ENCODE measurements at regions not wholly inside any gene's neighbourhood (a gene's known extent, or its start where the extent isn't known, plus 50 kb on each side); places are given as distances from the start of the nearest gene placed in this dataset.

DNA sequence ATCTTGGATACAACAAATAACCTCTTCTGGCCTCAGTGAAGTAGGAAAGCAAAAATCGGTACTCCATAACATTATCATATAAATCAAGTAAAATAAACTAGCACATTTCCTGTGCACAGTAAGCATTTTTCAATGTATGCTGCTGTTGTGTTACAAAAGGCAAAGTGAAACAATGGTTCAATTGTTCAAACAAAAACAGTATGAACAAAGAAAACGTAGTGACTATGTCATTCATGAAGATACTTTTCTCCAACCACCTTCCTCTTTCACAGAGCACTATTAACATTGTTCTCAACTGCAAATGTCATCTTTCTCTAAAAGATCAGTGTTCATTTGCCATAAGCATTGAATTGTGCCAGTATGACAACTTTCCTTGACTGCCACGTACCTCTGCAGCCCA, 318.6 kb upstream of the PRDM1 start:
- ChIA-PET POLR2A (no interaction called here), CTCF (no interaction called here)
- no peak overlapping the region for H3K27ac ChIP-seq (ENCODE audit: extremely low read depth, low read depth, low read length)
- H3K4me3 ChIP-seq (ENCODE audit: low read depth, low read length): no peak overlapping the region
- H3K9me3 ChIP-seq (ENCODE audit: control insufficient read depth, insufficient read depth, low read depth, low read length): no peaks in the 10 kb centered on the region
- H3K4me1 ChIP-seq (ENCODE audit: control insufficient read depth, insufficient read depth, low read length): no peaks in the 10 kb centered on the region
- TF ChIP-seq ZNF549 (tag by site-specific recombination; IDR thresholded peaks at IDR 0.05): no peak
- no peak for TF ChIP-seq ZNF169 (tag by site-specific recombination; IDR thresholded peaks at IDR 0.05)
- no peak for TF ChIP-seq ZNF37A (tag by site-specific recombination; IDR thresholded peaks at IDR 0.05)
- no peak for TF ChIP-seq ZBTB8A (tag by site-specific recombination; IDR thresholded peaks at IDR 0.05)
- no peak for TF ChIP-seq ZNF140 (tag by site-specific recombination; IDR thresholded peaks at IDR 0.05)
- no peak for TF ChIP-seq HOXD13 (CRISPR knock-in tag; IDR thresholded peaks at IDR 0.05; ENCODE audit: borderline replicate concordance)
- TF ChIP-seq ZNF280C (tag by site-specific recombination; IDR thresholded peaks at IDR 0.05): no peak
- TF ChIP-seq, protein P1, sequence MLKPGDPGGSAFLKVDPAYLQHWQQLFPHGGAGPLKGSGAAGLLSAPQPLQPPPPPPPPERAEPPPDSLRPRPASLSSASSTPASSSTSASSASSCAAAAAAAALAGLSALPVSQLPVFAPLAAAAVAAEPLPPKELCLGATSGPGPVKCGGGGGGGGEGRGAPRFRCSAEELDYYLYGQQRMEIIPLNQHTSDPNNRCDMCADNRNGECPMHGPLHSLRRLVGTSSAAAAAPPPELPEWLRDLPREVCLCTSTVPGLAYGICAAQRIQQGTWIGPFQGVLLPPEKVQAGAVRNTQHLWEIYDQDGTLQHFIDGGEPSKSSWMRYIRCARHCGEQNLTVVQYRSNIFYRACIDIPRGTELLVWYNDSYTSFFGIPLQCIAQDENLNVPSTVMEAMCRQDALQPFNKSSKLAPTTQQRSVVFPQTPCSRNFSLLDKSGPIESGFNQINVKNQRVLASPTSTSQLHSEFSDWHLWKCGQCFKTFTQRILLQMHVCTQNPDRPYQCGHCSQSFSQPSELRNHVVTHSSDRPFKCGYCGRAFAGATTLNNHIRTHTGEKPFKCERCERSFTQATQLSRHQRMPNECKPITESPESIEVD (tag by site-specific recombination; IDR thresholded peaks at IDR 0.05): no peak
- no peak for TF ChIP-seq ZNF558 (tag by site-specific recombination; IDR thresholded peaks at IDR 0.05)
- TF ChIP-seq, protein P2, sequence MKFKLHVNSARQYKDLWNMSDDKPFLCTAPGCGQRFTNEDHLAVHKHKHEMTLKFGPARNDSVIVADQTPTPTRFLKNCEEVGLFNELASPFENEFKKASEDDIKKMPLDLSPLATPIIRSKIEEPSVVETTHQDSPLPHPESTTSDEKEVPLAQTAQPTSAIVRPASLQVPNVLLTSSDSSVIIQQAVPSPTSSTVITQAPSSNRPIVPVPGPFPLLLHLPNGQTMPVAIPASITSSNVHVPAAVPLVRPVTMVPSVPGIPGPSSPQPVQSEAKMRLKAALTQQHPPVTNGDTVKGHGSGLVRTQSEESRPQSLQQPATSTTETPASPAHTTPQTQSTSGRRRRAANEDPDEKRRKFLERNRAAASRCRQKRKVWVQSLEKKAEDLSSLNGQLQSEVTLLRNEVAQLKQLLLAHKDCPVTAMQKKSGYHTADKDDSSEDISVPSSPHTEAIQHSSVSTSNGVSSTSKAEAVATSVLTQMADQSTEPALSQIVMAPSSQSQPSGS (tag by site-specific recombination; IDR thresholded peaks at IDR 0.05; ENCODE audit: low read depth): no peak
- TF ChIP-seq ZNF341 (tag by site-specific recombination; IDR thresholded peaks at IDR 0.05; ENCODE audit: low read depth): no peak
- TF ChIP-seq, protein P3, sequence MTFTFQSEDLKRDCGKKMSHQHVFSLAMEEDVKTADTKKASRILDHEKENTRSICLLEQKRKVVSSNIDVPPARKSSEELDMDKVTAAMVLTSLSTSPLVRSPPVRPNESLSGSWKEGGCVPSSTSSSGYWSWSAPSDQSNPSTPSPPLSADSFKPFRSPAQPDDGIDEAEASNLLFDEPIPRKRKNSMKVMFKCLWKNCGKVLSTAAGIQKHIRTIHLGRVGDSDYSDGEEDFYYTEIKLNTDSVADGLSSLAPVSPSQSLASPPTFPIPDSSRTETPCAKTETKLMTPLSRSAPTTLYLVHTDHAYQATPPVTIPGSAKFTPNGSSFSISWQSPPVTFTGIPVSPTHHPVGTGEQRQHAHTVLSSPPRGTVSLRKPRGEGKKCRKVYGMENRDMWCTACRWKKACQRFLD (tag by site-specific recombination; IDR thresholded peaks at IDR 0.05): no peak
- TF ChIP-seq ZSCAN5A (tag by site-specific recombination; IDR thresholded peaks at IDR 0.05): no peak
- TF ChIP-seq TRIM28 (IDR thresholded peaks at IDR 0.05; ENCODE audit: borderline replicate concordance, low read length): no peak
- TF ChIP-seq SETDB1 (IDR thresholded peaks at IDR 0.05; ENCODE audit: insufficient read length, low read length): no peak
- no peak for TF ChIP-seq SCRT2 (tag by site-specific recombination; IDR thresholded peaks at IDR 0.05)
- TF ChIP-seq ZNF76 (tag by site-specific recombination; IDR thresholded peaks at IDR 0.05; ENCODE audit: borderline replicate concordance, low read depth): no peak
- TF ChIP-seq KLF7 (tag by site-specific recombination; IDR thresholded peaks at IDR 0.05; ENCODE audit: borderline replicate concordance): no peak
- no peaks in the 10 kb centered on the region for H3K36me3 ChIP-seq (ENCODE audit: control insufficient read depth in 2 of 2, insufficient read depth in 1 of 2, low read length in 2 of 2)

GRCh38 chr6:105765239-105765638, 320.9 kb upstream of the PRDM1 start:
- TF ChIP-seq BCL11A (tag by site-specific recombination; IDR thresholded peaks at IDR 0.05; ENCODE audit: low read depth) (no peak), SP2 (tag by site-specific recombination; IDR thresholded peaks at IDR 0.05) (no peak), ZNF768 (tag by site-specific recombination; IDR thresholded peaks at IDR 0.05) (no peak), KLF7 (tag by site-specific recombination; IDR thresholded peaks at IDR 0.05; ENCODE audit: borderline replicate concordance) (no peak), ZNF776 (tag by site-specific recombination; IDR thresholded peaks at IDR 0.05; ENCODE audit: borderline replicate concordance) (no peak), ZSCAN30 (tag by site-specific recombination; IDR thresholded peaks at IDR 0.05) (no peak), ZNF266 (tag by site-specific recombination; IDR thresholded peaks at IDR 0.05; ENCODE audit: low read depth) (no peak)
- POLR2A ChIA-PET: no interaction called here
- no peaks in the 10 kb centered on the region for H3K36me3 ChIP-seq (ENCODE audit: control insufficient read depth in 2 of 2, insufficient read depth in 1 of 2, low read length in 2 of 2)

More at GRCh38 chr6:105765239-105765638, 320.9 kb upstream of the PRDM1 start:
- no peak overlapping the region for H3K4me3 ChIP-seq (ENCODE audit: low read depth, low read length)
- no peaks in the 10 kb centered on the region for H3K4me1 ChIP-seq (ENCODE audit: control insufficient read depth, insufficient read depth, low read length)
- H3K27ac ChIP-seq (ENCODE audit: extremely low read depth, low read depth, low read length): no peak overlapping the region
- CTCF ChIA-PET: interaction anchor here (0.6 to 1.1 kb wide), 2 partner anchors 56 to 1216 kb away, joined by 3 to 4 read pairs; no protein-coding TSS in a partner anchor
- H3K9me3 ChIP-seq (ENCODE audit: control insufficient read depth, insufficient read depth, low read depth, low read length): no peaks in the 10 kb centered on the region
